A549 (cell line): ENCODE measurements at regions not wholly inside any gene's neighbourhood (a gene's known extent, or its start where the extent isn't known, plus 50 kb on each side); places are given as distances from the start of the nearest gene placed in this dataset.

Experiments used
- CEBPB ChIP-seq, 2 experiments: fragments of >200 bp in 1 of 2; sonication (Bioruptor Twin) in 1 of 2; formaldehyde crosslinking in 1 of 2; IDR thresholded peaks; 2 replicates each; pipeline ENCODE4 v1.6.1; 2012 to 2016
- GATA3 ChIP-seq: IDR thresholded peaks from 2 replicates; pipeline ENCODE4 v1.6.1; 2012; ENCODE audit warnings: borderline replicate concordance
- MAFK ChIP-seq: fragments of 450-650 bp; IDR thresholded peaks from 2 replicates; pipeline ENCODE4 v1.6.1; 2014; ENCODE audit not compliant: partially characterized antibody
- MYC ChIP-seq: IDR thresholded peaks from 2 replicates; pipeline ENCODE4 v1.6.1; 2012; ENCODE audit warnings: mild to moderate bottlenecking, inconsistent platforms, low read length, improper control_type of control experiment, borderline replicate concordance

- TF ChIP-seq MAFK (no peak), MYC (no peak), GATA3 (no peak), CEBPB (IDR thresholded peaks at IDR 0.05) (no peak)
These were observed 134.2 kb downstream of the NAV1 start for GRCh38 chr1:201673093-201673492.
